Mucosa of descending colon (tissue), 3 donors: ENCODE measurements at regions not wholly inside any gene's neighbourhood (a gene's known extent, or its start where the extent isn't known, plus 50 kb on each side); places are given as distances from the start of the nearest gene placed in this dataset.

Experiments used
- ATAC-seq: fragments of 200-7000 bp; cut with Tn5 transposase; one replicate; pipeline ENCODE4 v1.9.1; 2020; ENCODE audit warnings: mild to moderate bottlenecking, moderate library complexity
- DNase-seq, 3 donors: peaks; one replicate each; pipeline ENCODE4 v3.0.0-alpha.2; 2020
- H3K36me3 ChIP-seq: fragments of 200-600 bp; one replicate; pipeline ENCODE4 v1.8.0; 2021; ENCODE audit warnings: low read depth, mild to moderate bottlenecking
- H3K4me1 ChIP-seq: fragments of 200-600 bp; one replicate; pipeline ENCODE4 v1.8.0; 2021; ENCODE audit warnings: low read depth, mild to moderate bottlenecking
- H3K4me3 ChIP-seq: fragments of 200-600 bp; one replicate; pipeline ENCODE4 v1.8.0; 2021; ENCODE audit warnings: mild to moderate bottlenecking
- H3K9me3 ChIP-seq: fragments of 200-600 bp; one replicate; pipeline ENCODE4 v1.8.0; 2021; ENCODE audit warnings: mild to moderate bottlenecking
- intact Hi-C, 2 donors: fragments of 100-400 bp; cut with DNase I in 1 of 2; cut with micrococcal nuclease in 1 of 2; formaldehyde crosslinking; loops; one replicate each; pipeline versions ENCODE4 v1.11.0 to v1.11.1; 2022; cut with DNase I, micrococcal nuclease
- TF ChIP-seq, protein P1 (sequence below): fragments of 200-600 bp; IDR thresholded peaks from one replicate; pipeline ENCODE4 v1.8.0; 2022; ENCODE audit warnings: antibody characterized with exemption, mild to moderate bottlenecking
- donor health status: DM: no; HTN: no; CAD: no; lungs with moderate emphysema.
- donor health status: DM: no; HTN: no; CAD: no.
- donor health status: DM: no; HTN: yes; CAD: no.

GRCh38 chr4:120545391-120545790 is 377.1 kb downstream of the PRDM5 start:
- Histone ChIP-seq H3K9me3 (no peaks in the 10 kb centered on the region), H3K36me3 (no peaks in the 10 kb centered on the region), H3K4me3 (no peak overlapping the region), H3K4me1 (no peaks in the 10 kb centered on the region)
- intact Hi-C loops = no loop called here
- ATAC-seq = no peak
- TF ChIP-seq, protein P1, sequence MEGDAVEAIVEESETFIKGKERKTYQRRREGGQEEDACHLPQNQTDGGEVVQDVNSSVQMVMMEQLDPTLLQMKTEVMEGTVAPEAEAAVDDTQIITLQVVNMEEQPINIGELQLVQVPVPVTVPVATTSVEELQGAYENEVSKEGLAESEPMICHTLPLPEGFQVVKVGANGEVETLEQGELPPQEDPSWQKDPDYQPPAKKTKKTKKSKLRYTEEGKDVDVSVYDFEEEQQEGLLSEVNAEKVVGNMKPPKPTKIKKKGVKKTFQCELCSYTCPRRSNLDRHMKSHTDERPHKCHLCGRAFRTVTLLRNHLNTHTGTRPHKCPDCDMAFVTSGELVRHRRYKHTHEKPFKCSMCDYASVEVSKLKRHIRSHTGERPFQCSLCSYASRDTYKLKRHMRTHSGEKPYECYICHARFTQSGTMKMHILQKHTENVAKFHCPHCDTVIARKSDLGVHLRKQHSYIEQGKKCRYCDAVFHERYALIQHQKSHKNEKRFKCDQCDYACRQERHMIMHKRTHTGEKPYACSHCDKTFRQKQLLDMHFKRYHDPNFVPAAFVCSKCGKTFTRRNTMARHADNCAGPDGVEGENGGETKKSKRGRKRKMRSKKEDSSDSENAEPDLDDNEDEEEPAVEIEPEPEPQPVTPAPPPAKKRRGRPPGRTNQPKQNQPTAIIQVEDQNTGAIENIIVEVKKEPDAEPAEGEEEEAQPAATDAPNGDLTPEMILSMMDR = no peak
- DNase-seq = no peak

- TF ChIP-seq, protein P1 = no peak
- H3K4me1 ChIP-seq = no peaks in the 10 kb centered on the region
These were observed 377.7 kb downstream of the PRDM5 start for GRCh38 chr4:120544838-120545237.

DNA sequence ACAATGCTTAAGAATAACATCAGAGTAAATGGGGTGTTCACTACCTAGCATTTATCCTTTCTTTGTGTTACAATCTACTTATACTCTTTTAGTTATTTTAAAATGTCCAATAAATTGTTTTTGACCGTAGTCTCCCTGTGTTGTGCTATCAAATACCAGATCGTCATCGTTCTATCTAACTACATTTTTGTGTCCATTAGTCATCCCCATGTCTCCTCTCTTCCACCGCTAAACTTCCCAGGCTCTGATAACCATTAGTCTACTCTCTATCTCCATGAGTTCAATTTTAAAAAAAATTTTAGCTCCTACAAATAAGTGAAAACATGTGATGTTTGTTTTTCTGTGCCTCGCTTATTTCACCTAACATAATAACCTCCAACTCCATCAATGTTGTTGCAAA is 381.9 kb downstream of the PRDM5 start:
- H3K36me3 ChIP-seq = no peaks in the 10 kb centered on the region
- H3K4me1 ChIP-seq = no peaks in the 10 kb centered on the region
- no peaks in the 10 kb centered on the region for H3K9me3 ChIP-seq
- ATAC-seq (no peak), DNase-seq (no peak)
- intact Hi-C loops = no loop called here
- no peak overlapping the region for H3K4me3 ChIP-seq
- TF ChIP-seq, protein P1 = no peak

More at GRCh38 chr4:120544838-120545237, 377.7 kb downstream of the PRDM5 start:
- H3K4me3 ChIP-seq = no peak overlapping the region
- no peaks in the 10 kb centered on the region for H3K36me3 ChIP-seq
- no peaks in the 10 kb centered on the region for H3K9me3 ChIP-seq
- DNase-seq = no peak
- intact Hi-C loops = no loop called here
- no peak for ATAC-seq

DNA sequence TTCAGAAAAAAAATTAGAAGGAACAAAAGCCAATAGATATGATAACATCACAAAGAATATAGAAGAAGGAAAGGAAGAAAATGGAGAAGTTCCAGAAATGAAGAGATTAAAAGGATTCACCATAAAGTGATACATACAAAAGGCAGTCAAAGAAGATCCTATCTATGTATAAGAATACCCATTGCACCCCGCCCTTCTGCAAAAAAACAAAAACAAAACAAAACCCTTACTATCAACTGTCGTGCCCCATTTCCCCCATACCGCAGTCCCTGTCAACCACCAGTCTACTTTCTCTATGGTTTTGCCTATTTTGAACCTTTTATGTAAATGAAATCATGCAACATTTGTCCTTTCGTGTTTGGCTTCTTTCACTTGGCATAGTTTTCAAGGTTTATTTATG is 385.6 kb downstream of the PRDM5 start:
- intact Hi-C loops = no loop called here
- Histone ChIP-seq H3K4me1 (no peaks in the 10 kb centered on the region), H3K36me3 (no peaks in the 10 kb centered on the region), H3K9me3 (no peaks in the 10 kb centered on the region), H3K4me3 (no peak overlapping the region)
- no peak for DNase-seq
- no peak for ATAC-seq
- TF ChIP-seq, protein P1 = no peak

DNA sequence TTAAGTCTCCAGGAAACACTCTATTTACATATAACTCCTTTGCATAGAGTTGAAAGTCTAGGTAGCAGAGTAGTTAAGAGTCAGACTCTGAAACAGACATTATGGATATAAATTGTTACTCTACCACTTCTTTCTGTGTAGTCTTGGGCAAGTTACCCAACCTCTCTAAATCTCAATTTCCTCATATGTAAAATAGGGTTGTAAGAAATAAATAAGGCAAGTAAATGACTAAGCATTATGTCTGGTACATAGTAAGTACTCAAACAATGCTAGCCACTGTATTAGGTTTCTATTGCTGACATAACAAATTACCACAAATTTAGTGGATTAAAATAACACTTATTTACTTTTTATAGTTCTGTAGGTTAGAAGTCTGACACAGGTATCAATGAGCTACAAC is 394.1 kb downstream of the PRDM5 start:
- Histone ChIP-seq H3K4me3 (no peak overlapping the region), H3K4me1 (no peaks in the 10 kb centered on the region), H3K36me3 (no peaks in the 10 kb centered on the region), H3K9me3 (no peaks in the 10 kb centered on the region)
- ATAC-seq = no peak
- DNase-seq = no peak
- TF ChIP-seq, protein P1 = no peak
- intact Hi-C loops = no loop called here

DNA sequence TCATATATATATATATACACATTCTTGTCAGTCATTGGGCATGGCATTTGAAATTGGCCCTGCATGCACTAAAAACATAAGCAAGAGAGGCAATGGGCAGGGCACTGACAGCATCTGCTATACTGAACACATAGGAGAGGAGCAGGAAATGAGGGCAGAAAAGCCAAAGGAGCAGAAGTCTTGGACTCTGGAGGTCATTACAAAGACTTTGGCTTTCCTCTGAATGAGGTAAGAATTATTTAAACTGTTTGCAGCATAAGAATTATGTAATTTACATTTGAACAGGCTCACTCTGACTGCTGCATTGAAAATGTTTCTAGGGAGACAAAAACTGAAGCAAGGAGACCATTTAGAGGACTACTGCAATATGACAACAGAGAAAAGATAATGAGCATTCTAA is 396.5 kb downstream of the PRDM5 start:
- no peaks in the 10 kb centered on the region for H3K36me3 ChIP-seq
- H3K4me1 ChIP-seq = no peaks in the 10 kb centered on the region
- intact Hi-C loops = no loop called here
- no peak overlapping the region for H3K4me3 ChIP-seq
- DNase-seq = no peak
- no peaks in the 10 kb centered on the region for H3K9me3 ChIP-seq
- TF ChIP-seq, protein P1 = no peak
- no peak for ATAC-seq
